ENCODE measurements at regions not wholly inside any gene's neighbourhood (a gene's known extent, or its start where the extent isn't known, plus 50 kb on each side); places are given as distances from the start of the nearest gene placed in this dataset.

- no peak for DNase-seq (ENCODE audit: low spot score)
Measured at GRCh38 chr12:105998561-105998960, 140.2 kb downstream of the NUAK1 start.

- no peak for DNase-seq (ENCODE audit: low spot score)
Measured at GRCh38 chr12:106000382-106001104, 138.2 kb downstream of the NUAK1 start.

GRCh38 chr12:106001105-106001836 lies 137.5 kb downstream of the NUAK1 start:
- no peak for DNase-seq (ENCODE audit: low spot score)

GRCh38 chr12:106001837-106002218 lies 136.9 kb downstream of the NUAK1 start:
- no peak for DNase-seq (ENCODE audit: low spot score)

- no peak for DNase-seq (ENCODE audit: low spot score)
Measured at GRCh38 chr12:106003297-106003696, 135.5 kb downstream of the NUAK1 start.

- no peak for DNase-seq (ENCODE audit: low spot score)
Measured at GRCh38 chr12:106004289-106004688, 134.5 kb downstream of the NUAK1 start.

GRCh38 chr12:106006382-106006781 lies 132.4 kb downstream of the NUAK1 start:
- DNase-seq (ENCODE audit: low spot score), result no peak

- no peak for DNase-seq (ENCODE audit: low spot score)
Measured at GRCh38 chr12:106006940-106007339, 131.8 kb downstream of the NUAK1 start.

- DNase-seq (ENCODE audit: low spot score), result peak; percentile 8
Measured at GRCh38 chr12:106010741-106011140, 128.0 kb downstream of the NUAK1 start.

Data from COLO829 (cell line).